Neural progenitor cell (in vitro differentiated cells): ENCODE measurements at regions not wholly inside any gene's neighbourhood (a gene's known extent, or its start where the extent isn't known, plus 50 kb on each side); places are given as distances from the start of the nearest gene placed in this dataset.

Experiments used
- CTCF ChIP-seq: fragments of 200-600 bp; sonication (generic); IDR thresholded peaks from 2 replicates; pipeline ENCODE4 v1.5.1; 2017; ENCODE audit warnings: antibody characterized with exemption, mild to moderate bottlenecking
- EZH2 ChIP-seq: fragments of 200-600 bp; sonication (generic); IDR thresholded peaks from 2 replicates; pipeline ENCODE4 v1.6.1; 2017; ENCODE audit warnings: antibody characterized with exemption, mild to moderate bottlenecking, moderate library complexity
- EZH2phosphoT487 ChIP-seq: fragments of 200-600 bp; sonication (generic); IDR thresholded peaks from 2 replicates; pipeline ENCODE4 v1.6.1; 2017; ENCODE audit warnings: antibody characterized with exemption

- peak; percentile 82 for TF ChIP-seq CTCF
- TF ChIP-seq EZH2: no peak
- TF ChIP-seq EZH2phosphoT487: no peak
These were observed 60.0 kb upstream of the LRCH1 start for GRCh38 chr13:46492946-46493345.
